ENCODE measurements at regions not wholly inside any gene's neighbourhood (a gene's known extent, or its start where the extent isn't known, plus 50 kb on each side); places are given as distances from the start of the nearest gene placed in this dataset.

GRCh38 chr9:129419382-129419899 is 201.5 kb downstream of the C9orf50 start:
- no peak for TF ChIP-seq CTCF (conservative IDR thresholded peaks at IDR 0.05; ENCODE audit: low read depth, low read length)
- TF ChIP-seq EZH2 (IDR thresholded peaks at IDR 0.05; ENCODE audit: borderline replicate concordance, low read depth, low read length, poor library complexity, severe bottlenecking) = no peak
